MCF 10A (cell line): ENCODE measurements at regions not wholly inside any gene's neighbourhood (a gene's known extent, or its start where the extent isn't known, plus 50 kb on each side); places are given as distances from the start of the nearest gene placed in this dataset.

Experiments
- BruUV-seq: library from RNA; stranded (reverse); fragments of 400-500 nt; replicated peaks from 2 replicates; lab custom pipeline; 2021; lab: Mats Ljungman, UMichigan
- CTCF ChIA-PET: fragments of 300-600 bp; sonication (Branson Sonifier 250); formaldehyde crosslinking; extraction: SDS; loops from one replicate; lab custom pipeline; 2021; ENCODE audit warnings: antibody characterized with exemption, inconsistent platforms; lab: Yijun Ruan, JAX
- POLR2A ChIA-PET: fragments of 300-600, 350-650 bp; sonication (Branson Sonifier 250); formaldehyde crosslinking; extraction: SDS; loops from one replicate; lab custom pipeline; 2020; ENCODE audit warnings: antibody characterized with exemption, inconsistent platforms; lab: Yijun Ruan, JAX
- DNase-seq: peaks from one replicate; pipeline ENCODE4 v3.0.0-alpha.2; 2018; ENCODE audit not compliant: unreplicated experiment
- H3K27ac Mint-ChIP-seq: one replicate; pipeline ENCODE4 v1.8.0; 2022; ENCODE audit warnings: mild to moderate bottlenecking, low read depth, mixed read lengths; ENCODE audit not compliant: unreplicated experiment
- H3K27me3 Mint-ChIP-seq: one replicate; pipeline ENCODE4 v1.8.0; 2022; ENCODE audit warnings: mixed read lengths; ENCODE audit not compliant: insufficient read depth, unreplicated experiment
- H3K36me3 Mint-ChIP-seq: one replicate; pipeline ENCODE4 v1.8.0; 2022; ENCODE audit warnings: mild to moderate bottlenecking, moderate library complexity, mixed read lengths; ENCODE audit not compliant: insufficient read depth, unreplicated experiment
- H3K4me1 Mint-ChIP-seq: one replicate; pipeline ENCODE4 v1.8.0; 2022; ENCODE audit warnings: mixed read lengths; ENCODE audit not compliant: insufficient read depth, unreplicated experiment
- H3K4me3 Mint-ChIP-seq: one replicate; pipeline ENCODE4 v1.8.0; 2022; ENCODE audit warnings: mild to moderate bottlenecking, moderate library complexity, mixed read lengths; ENCODE audit not compliant: unreplicated experiment
- H3K9me3 Mint-ChIP-seq: one replicate; pipeline ENCODE4 v1.8.0; 2022; ENCODE audit warnings: mixed read lengths; ENCODE audit not compliant: unreplicated experiment
- intact Hi-C: fragments of 100-400 bp; cut with micrococcal nuclease; formaldehyde crosslinking; loops from 2 replicates; pipeline ENCODE4 v1.14.1; 2022
- TF ChIP-seq, protein P1 (sequence below): fragments of 200-600 bp; IDR thresholded peaks from one replicate; pipeline ENCODE4 v1.8.0; 2022; ENCODE audit warnings: antibody characterized with exemption, mild to moderate bottlenecking; ENCODE audit not compliant: unreplicated experiment

DNA sequence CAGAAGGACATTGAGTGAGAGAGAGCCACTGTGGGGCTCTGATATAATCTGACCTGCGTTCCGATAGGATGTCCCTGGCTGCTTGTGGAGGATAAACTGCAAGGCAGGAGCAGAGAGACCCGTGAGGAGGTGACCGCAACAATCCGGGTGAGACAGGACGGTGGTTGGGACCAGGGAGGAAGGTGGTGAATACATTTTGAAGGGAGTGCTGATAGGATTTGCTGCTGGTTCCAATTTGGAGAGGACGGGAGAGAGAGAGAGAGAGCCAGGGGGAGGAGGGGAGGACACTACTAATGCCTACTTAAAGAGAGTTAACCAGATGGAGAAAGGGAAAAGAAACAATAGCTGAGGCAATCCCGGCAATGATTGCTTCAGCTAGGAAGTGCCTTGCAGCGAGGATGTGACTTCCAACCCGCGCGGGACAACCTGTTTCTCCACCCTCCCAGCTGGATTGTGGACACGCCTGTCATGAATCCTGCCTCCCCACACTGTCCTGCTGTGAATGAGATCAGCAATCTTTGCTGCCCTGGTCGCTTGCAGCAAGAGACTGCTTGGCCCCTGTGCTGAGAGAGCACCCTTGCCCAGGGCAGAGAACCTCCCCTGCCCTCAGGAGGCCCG is 199.0 kb upstream of the KCNG1 start:
- ChIA-PET POLR2A (interaction anchor here (0.7 to 3.2 kb wide), 3 partner anchors 10 to 229 kb away, joined by 3 to 16 read pairs (median 3); no protein-coding TSS in a partner anchor), CTCF (interaction anchor here (0.8 to 2.8 kb wide), 3 partner anchors 44 to 207 kb away, joined by 3 to 9 read pairs (median 3); no protein-coding TSS in a partner anchor)
- intact Hi-C loops: no loop called here
- peak; percentile 83 for DNase-seq
- H3K4me3 Mint-ChIP-seq: peak overlapping the region; percentile 3
- peak overlapping the region; percentile 70 for H3K27ac Mint-ChIP-seq
- no peaks in the 10 kb centered on the region for H3K27me3 Mint-ChIP-seq
- no TSS peak for BruUV-seq
- peaks cover 6% of the 10 kb centered on the region for H3K9me3 Mint-ChIP-seq
- TF ChIP-seq, protein P1, sequence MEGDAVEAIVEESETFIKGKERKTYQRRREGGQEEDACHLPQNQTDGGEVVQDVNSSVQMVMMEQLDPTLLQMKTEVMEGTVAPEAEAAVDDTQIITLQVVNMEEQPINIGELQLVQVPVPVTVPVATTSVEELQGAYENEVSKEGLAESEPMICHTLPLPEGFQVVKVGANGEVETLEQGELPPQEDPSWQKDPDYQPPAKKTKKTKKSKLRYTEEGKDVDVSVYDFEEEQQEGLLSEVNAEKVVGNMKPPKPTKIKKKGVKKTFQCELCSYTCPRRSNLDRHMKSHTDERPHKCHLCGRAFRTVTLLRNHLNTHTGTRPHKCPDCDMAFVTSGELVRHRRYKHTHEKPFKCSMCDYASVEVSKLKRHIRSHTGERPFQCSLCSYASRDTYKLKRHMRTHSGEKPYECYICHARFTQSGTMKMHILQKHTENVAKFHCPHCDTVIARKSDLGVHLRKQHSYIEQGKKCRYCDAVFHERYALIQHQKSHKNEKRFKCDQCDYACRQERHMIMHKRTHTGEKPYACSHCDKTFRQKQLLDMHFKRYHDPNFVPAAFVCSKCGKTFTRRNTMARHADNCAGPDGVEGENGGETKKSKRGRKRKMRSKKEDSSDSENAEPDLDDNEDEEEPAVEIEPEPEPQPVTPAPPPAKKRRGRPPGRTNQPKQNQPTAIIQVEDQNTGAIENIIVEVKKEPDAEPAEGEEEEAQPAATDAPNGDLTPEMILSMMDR: no peak
- H3K36me3 Mint-ChIP-seq: no peaks in the 10 kb centered on the region
- peaks cover 14% of the 10 kb centered on the region for H3K4me1 Mint-ChIP-seq

DNA sequence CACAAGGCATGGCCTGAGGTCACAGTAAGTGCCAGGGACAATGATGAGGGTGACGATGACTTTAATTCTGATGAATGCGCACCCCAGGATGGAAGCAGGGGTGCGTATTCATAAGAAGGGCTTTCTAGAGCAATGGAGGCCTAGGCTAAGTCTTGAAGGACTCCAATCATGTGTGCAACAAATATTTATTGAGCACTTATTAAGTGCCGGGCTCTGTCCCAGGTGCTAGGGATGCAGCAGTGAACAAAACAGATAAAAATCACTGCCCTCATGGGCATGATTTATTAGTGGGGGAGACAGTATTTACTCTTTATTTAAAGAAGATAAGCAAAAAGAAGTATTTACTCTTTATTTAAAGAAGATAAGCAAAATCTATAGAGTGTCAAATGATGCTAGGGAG is 198.2 kb upstream of the KCNG1 start:
- no peaks in the 10 kb centered on the region for H3K27me3 Mint-ChIP-seq
- TF ChIP-seq, protein P1: no peak
- intact Hi-C loops: no loop called here
- peak overlapping the region; percentile 3 for H3K4me3 Mint-ChIP-seq
- no peak for DNase-seq
- H3K9me3 Mint-ChIP-seq: peaks cover 11% of the 10 kb centered on the region
- no TSS peak for BruUV-seq
- H3K4me1 Mint-ChIP-seq: peaks cover 14% of the 10 kb centered on the region
- H3K27ac Mint-ChIP-seq: peak overlapping the region; percentile 70
- ChIA-PET POLR2A (interaction anchor here (3.2 kb wide), 1 partner anchor 9 kb away, joined by 16 read pairs; no protein-coding TSS in a partner anchor), CTCF (interaction anchor here (0.6 to 2.8 kb wide), 7 partner anchors 17 to 479 kb away, joined by 3 to 9 read pairs (median 3); no protein-coding TSS in a partner anchor)
- no peaks in the 10 kb centered on the region for H3K36me3 Mint-ChIP-seq

DNA sequence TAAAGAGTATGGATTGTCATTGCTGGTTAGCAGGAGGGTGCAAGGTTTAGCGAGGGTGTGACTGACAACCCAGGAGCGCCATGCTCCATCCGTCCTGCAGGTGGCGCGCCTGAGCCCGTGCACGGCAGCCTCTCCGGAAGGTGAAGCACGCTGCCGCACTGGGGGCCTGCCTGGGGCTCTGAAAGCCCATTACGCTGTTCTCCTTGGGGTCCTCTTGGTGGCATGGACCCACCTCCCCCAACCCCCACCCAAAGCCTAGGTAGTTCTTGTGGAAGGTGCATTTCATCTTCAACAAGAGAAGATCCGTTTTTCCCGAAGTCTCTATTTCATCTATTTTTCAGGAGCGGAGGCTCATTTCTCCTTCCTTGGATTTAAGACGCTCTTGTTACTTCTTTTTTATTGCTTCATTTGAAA is 197.4 kb upstream of the KCNG1 start:
- peak; percentile 22 for DNase-seq
- BruUV-seq: no TSS peak

DNA sequence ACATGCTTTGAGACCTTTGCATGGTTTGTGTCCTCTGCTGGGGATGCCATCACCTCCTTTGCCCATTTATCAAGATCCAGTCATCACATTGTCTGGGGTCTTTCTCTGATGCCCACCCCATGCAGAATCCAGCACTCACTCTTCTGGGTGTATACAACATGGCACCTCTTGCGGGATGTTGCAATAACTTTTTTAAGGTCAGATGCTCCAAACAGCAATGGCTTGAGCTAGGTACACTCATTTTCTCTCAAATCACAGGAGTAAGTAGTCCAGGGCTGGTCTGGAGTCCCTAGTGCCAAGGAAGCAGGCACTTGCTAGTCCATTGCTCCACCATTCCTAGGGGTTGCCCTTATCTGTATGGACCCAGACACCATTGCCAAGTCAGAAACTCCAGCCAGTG is 196.6 kb upstream of the KCNG1 start:
- Mint-ChIP-seq H3K27me3 (no peaks in the 10 kb centered on the region), H3K9me3 (peaks cover 11% of the 10 kb centered on the region)

More for the DNA sequence above, 197.4 kb upstream of the KCNG1 start:
- no peak overlapping the region for H3K4me3 Mint-ChIP-seq
- H3K9me3 Mint-ChIP-seq: peaks cover 11% of the 10 kb centered on the region
- ChIA-PET CTCF (interaction anchor here (0.6 to 2.8 kb wide), 8 partner anchors 16 to 1009 kb away, joined by 3 to 9 read pairs (median 3); no protein-coding TSS in a partner anchor), POLR2A (interaction anchor here (0.6 to 3.2 kb wide), 2 partner anchors 9 to 43 kb away, joined by 3 to 16 read pairs; no protein-coding TSS in a partner anchor)
- peaks cover 14% of the 10 kb centered on the region for H3K4me1 Mint-ChIP-seq
- TF ChIP-seq, protein P1: peak; percentile 57
- no peaks in the 10 kb centered on the region for H3K27me3 Mint-ChIP-seq
- no peak overlapping the region for H3K27ac Mint-ChIP-seq
- intact Hi-C loops: no loop called here
- H3K36me3 Mint-ChIP-seq: no peaks in the 10 kb centered on the region

More for the DNA sequence above, 196.6 kb upstream of the KCNG1 start:
- DNase-seq: no peak
- Mint-ChIP-seq H3K27ac (no peak overlapping the region), H3K36me3 (no peaks in the 10 kb centered on the region), H3K4me3 (no peak overlapping the region), H3K4me1 (peaks cover 14% of the 10 kb centered on the region)
- BruUV-seq: no TSS peak
- intact Hi-C loops: no loop called here
- ChIA-PET CTCF (interaction anchor here (0.6 to 0.8 kb wide), 4 partner anchors 28 to 1008 kb away, joined by 3 to 4 read pairs (median 3); no protein-coding TSS in a partner anchor), POLR2A (interaction anchor here (0.6 kb wide), 1 partner anchor 44 kb away, joined by 3 read pairs; no protein-coding TSS in a partner anchor)
- TF ChIP-seq, protein P1: no peak
